Loucy (cell line): ENCODE measurements at regions not wholly inside any gene's neighbourhood (a gene's known extent, or its start where the extent isn't known, plus 50 kb on each side); places are given as distances from the start of the nearest gene placed in this dataset.
"Not testable (repeated sequence)": the region's sequence is repeated elsewhere in the genome, so short reads cannot be mapped to it uniquely, and the experiment has no call there.

ENCODE experiments used
- H2AFZ ChIP-seq: fragments of 200-600 bp; sonication (generic); 2 replicates; pipeline ENCODE4 v1.6.0; 2016; ENCODE audit warnings: antibody characterized with exemption, mild to moderate bottlenecking, low read length, moderate library complexity
- H3F3A ChIP-seq: fragments of 200-600 bp; 2 replicates; pipeline ENCODE4 v1.6.0; 2016; ENCODE audit warnings: antibody characterized with exemption, low read depth, mild to moderate bottlenecking
- H3K27me3 ChIP-seq: fragments of 200-600 bp; sonication (generic); 2 replicates; pipeline ENCODE4 v1.6.1; 2014; ENCODE audit warnings: low read length, mild to moderate bottlenecking; ENCODE audit not compliant: insufficient read depth, poor library complexity, severe bottlenecking
- H3K36me3 ChIP-seq: fragments of 200-600 bp; sonication (generic); 2 replicates; pipeline ENCODE4 v1.6.1; 2016; ENCODE audit warnings: low read length; ENCODE audit not compliant: insufficient read depth
- H3K4me1 ChIP-seq: fragments of 200-600 bp; sonication (generic); 2 replicates; pipeline ENCODE4 v1.5.1; 2014; ENCODE audit warnings: low read length, mild to moderate bottlenecking; ENCODE audit not compliant: insufficient read depth, poor library complexity, severe bottlenecking
- H3K4me2 ChIP-seq: fragments of 200-600 bp; sonication (generic); 2 replicates; pipeline ENCODE4 v1.6.0; 2014; ENCODE audit warnings: antibody characterized with exemption, low read length, low read depth, mild to moderate bottlenecking; ENCODE audit not compliant: poor library complexity, severe bottlenecking
- H3K4me3 ChIP-seq: fragments of 200-600 bp; sonication (generic); 2 replicates; pipeline ENCODE4 v1.5.1; 2014; ENCODE audit warnings: low read length, mild to moderate bottlenecking, mixed read lengths; ENCODE audit not compliant: poor library complexity, severe bottlenecking
- H3K79me2 ChIP-seq: fragments of 200-600 bp; sonication (generic); 2 replicates; pipeline ENCODE4 v1.6.1; 2014; ENCODE audit warnings: low read length; ENCODE audit not compliant: insufficient read depth
- H3K9ac ChIP-seq: fragments of 200-600 bp; sonication (generic); 2 replicates; pipeline ENCODE4 v1.6.0; 2014; ENCODE audit warnings: mild to moderate bottlenecking, low read depth, low read length, moderate library complexity; ENCODE audit not compliant: poor library complexity, severe bottlenecking
- H3K9me2 ChIP-seq: fragments of 200-600 bp; sonication (generic); replicated peaks from 2 replicates; pipeline ENCODE4 v1.6.1; 2016; ENCODE audit warnings: low read depth, low read length, mixed read lengths
- H3K9me3 ChIP-seq: fragments of 200-600 bp; sonication (generic); 2 replicates; pipeline ENCODE4 v1.6.1; 2014; ENCODE audit warnings: mild to moderate bottlenecking, antibody characterized with exemption, low read length, low read depth; ENCODE audit not compliant: insufficient read depth
- H4K20me1 ChIP-seq: fragments of 200-600 bp; sonication (generic); 2 replicates; pipeline ENCODE4 v1.6.0; 2014; ENCODE audit warnings: antibody characterized with exemption, low read length, mild to moderate bottlenecking; ENCODE audit not compliant: insufficient read depth, poor library complexity, severe bottlenecking
- CTCF ChIP-seq: fragments of 200-600 bp; sonication (generic); conservative IDR thresholded peaks from 2 replicates; pipeline ENCODE4 v1.5.1; 2014; ENCODE audit warnings: mild to moderate bottlenecking, antibody characterized with exemption, low read length
- EZH2phosphoT487 ChIP-seq: fragments of 200-600 bp; IDR thresholded peaks from 2 replicates; pipeline ENCODE4 v1.6.1; 2018; ENCODE audit warnings: antibody characterized with exemption, mild to moderate bottlenecking, moderate library complexity, borderline replicate concordance

GRCh38 chr4:3376266-3376665, 65.5 kb upstream of the HGFAC start:
- H3K9ac ChIP-seq, result no peak overlapping the region
- peaks cover 52% of the 10 kb centered on the region; the same call in 1 of the 2 replicates for H3K79me2 ChIP-seq
- H3K4me3 ChIP-seq, result no peak overlapping the region
- H3K4me1 ChIP-seq, result no peaks in the 10 kb centered on the region
- no peaks in the 10 kb centered on the region for H3K9me2 ChIP-seq
- TF ChIP-seq EZH2phosphoT487 (no peak), CTCF (no peak)
- H3F3A ChIP-seq, result no peaks in the 10 kb centered on the region
- H3K9me3 ChIP-seq, result peaks cover 19% of the 10 kb centered on the region; the same call in 1 of the 2 replicates
- H2AFZ ChIP-seq, result no peak overlapping the region
- H4K20me1 ChIP-seq, result peaks cover 9% of the 10 kb centered on the region
- H3K36me3 ChIP-seq, result peaks cover 45% of the 10 kb centered on the region; the same call in 1 of the 2 replicates
- H3K4me2 ChIP-seq, result no peak overlapping the region
- no peaks in the 10 kb centered on the region for H3K27me3 ChIP-seq

GRCh38 chr4:3377557-3377956, 64.2 kb upstream of the HGFAC start:
- Histone ChIP-seq H4K20me1 (peaks cover 7% of the 10 kb centered on the region), H3K79me2 (peaks cover 39% of the 10 kb centered on the region; the same call in 1 of the 2 replicates), H3K4me2 (no peak overlapping the region), H3K9me3 (peaks cover 19% of the 10 kb centered on the region; the same call in 1 of the 2 replicates), H2AFZ (no peak overlapping the region), H3K27me3 (no peaks in the 10 kb centered on the region), H3K4me1 (no peaks in the 10 kb centered on the region), H3K4me3 (no peak overlapping the region), H3K9me2 (no peaks in the 10 kb centered on the region), H3F3A (no peaks in the 10 kb centered on the region), H3K9ac (no peak overlapping the region), H3K36me3 (peaks cover 45% of the 10 kb centered on the region; the same call in 1 of the 2 replicates)
- TF ChIP-seq EZH2phosphoT487, result no peak
- no peak for TF ChIP-seq CTCF

- Histone ChIP-seq H3K79me2 (peaks cover 31% of the 10 kb centered on the region; the same call in 1 of the 2 replicates), H3K9me3 (peaks cover 19% of the 10 kb centered on the region; the same call in 1 of the 2 replicates), H3K36me3 (peaks cover 40% of the 10 kb centered on the region; the same call in 1 of the 2 replicates)
- not testable (repeated sequence) for H3K4me3 ChIP-seq, H3K4me1 ChIP-seq, H3F3A ChIP-seq, H3K9me2 ChIP-seq, H2AFZ ChIP-seq, H3K4me2 ChIP-seq, H4K20me1 ChIP-seq, H3K27me3 ChIP-seq, H3K9ac ChIP-seq
These were observed 61.4 kb upstream of the HGFAC start for GRCh38 chr4:3380336-3380735.

GRCh38 chr4:3381208-3381607, 60.6 kb upstream of the HGFAC start:
- not testable (repeated sequence) for H3K9me2 ChIP-seq, H3K27me3 ChIP-seq, H3K4me1 ChIP-seq, H3K4me2 ChIP-seq, H3K4me3 ChIP-seq, H2AFZ ChIP-seq, H3F3A ChIP-seq, H4K20me1 ChIP-seq, H3K9ac ChIP-seq
- Histone ChIP-seq H3K79me2 (peaks cover 32% of the 10 kb centered on the region; the same call in 1 of the 2 replicates), H3K36me3 (peaks cover 33% of the 10 kb centered on the region; the same call in 1 of the 2 replicates), H3K9me3 (peaks cover 19% of the 10 kb centered on the region; the same call in 1 of the 2 replicates)
